K562 (cell line): ENCODE measurements at regions not wholly inside any gene's neighbourhood (a gene's known extent, or its start where the extent isn't known, plus 50 kb on each side); places are given as distances from the start of the nearest gene placed in this dataset.
"Not testable (repeated sequence)": the region's sequence is repeated elsewhere in the genome, so short reads cannot be mapped to it uniquely, and the experiment has no call there.

Source experiments
- ATAC-seq: fragments of 200-7000 bp; cut with Tn5 transposase; 3 replicates; pipeline ENCODE4 v1.9.1; 2020; ENCODE audit warnings: moderate library complexity
- BruUV-seq: library from RNA; stranded (reverse); fragments of 400-500 nt; replicated peaks from 2 replicates; lab custom pipeline; 2021; lab: Mats Ljungman, UMichigan
- CTCF ChIA-PET: fragments of 300-600 bp; formaldehyde crosslinking; extraction: SDS; loops from one replicate; lab custom pipeline; 2021; ENCODE audit warnings: low intra/inter-chr PET ratio; lab: Yijun Ruan, JAX
- POLR2A ChIA-PET: fragments of 300-600, 350-650 bp; sonication (Branson Sonifier 250); formaldehyde crosslinking; extraction: SDS; loops from one replicate; lab custom pipeline; 2021; ENCODE audit warnings: antibody characterized with exemption, inconsistent platforms; lab: Yijun Ruan, JAX
- DNase-seq, 4 experiments: peaks; one replicate each; pipeline versions ENCODE4 v3.0.0 to v3.0.0-alpha.2; 2011 to 2018; ENCODE audit warnings: low spot score in 3 of 4, mixed read lengths in 3 of 4; ENCODE audit errors: extremely low read depth in 1 of 4
- FAIRE-seq: peaks from 2 replicates; lab custom pipeline; 2011; peaks lifted over from hg19 to GRCh38; lab: Jason Lieb, UNC
- H2AFZ ChIP-seq: 2 replicates; pipeline ENCODE4 v1.6.0; 2011; ENCODE audit warnings: low read depth, low read length, control low read depth, inconsistent platforms
- H3K27ac ChIP-seq: fragments of 200-600 bp; 3 replicates; pipeline ENCODE4 v1.8.0; 2011; ENCODE audit warnings: low read depth, mild to moderate bottlenecking, control low read depth, inconsistent platforms, low read length, moderate library complexity, mixed read lengths; ENCODE audit errors: extremely low read depth
- H3K27me3 ChIP-seq, 2 experiments: fragments of 300-600 bp in 1 of 2; 2 replicates in 1 of 2; 3 replicates in 1 of 2; pipeline versions ENCODE4 v1.6.0 to v1.8.0; 2011; ENCODE audit warnings: inconsistent platforms in 2 of 2, low read length in 2 of 2, mild to moderate bottlenecking in 1 of 2, mixed read lengths in 1 of 2, moderate library complexity in 1 of 2; ENCODE audit not compliant: control insufficient read depth in 2 of 2, insufficient read depth in 2 of 2
- H3K36me3 ChIP-seq: fragments of 300-600 bp; 3 replicates; pipeline ENCODE4 v1.8.0; 2011; ENCODE audit warnings: mild to moderate bottlenecking, low read length, inconsistent platforms; ENCODE audit not compliant: control insufficient read depth, insufficient read depth
- H3K4me1 ChIP-seq, 2 experiments: fragments of 200-600 bp in 1 of 2; replicated peaks in 1 of 2; 2 replicates in 1 of 2; 3 replicates in 1 of 2; pipeline versions ENCODE4 v1.5.1 to v1.8.0; 2011; ENCODE audit warnings: inconsistent platforms in 2 of 2, low read length in 2 of 2, mild to moderate bottlenecking in 1 of 2, mixed read lengths in 1 of 2, moderate library complexity in 1 of 2; ENCODE audit not compliant: control insufficient read depth in 2 of 2, insufficient read depth in 2 of 2
- H3K4me2 ChIP-seq: 2 replicates; pipeline ENCODE4 v1.6.1; 2011; ENCODE audit warnings: low read length, control low read depth, inconsistent platforms, mixed read lengths; ENCODE audit not compliant: insufficient read depth
- H3K4me3 ChIP-seq: fragments of 200-600 bp; sonication (generic), shearing (Covaris generic); 2 replicates; pipeline ENCODE4 v1.5.1; 2016; ENCODE audit warnings: control low read depth, inconsistent platforms
- H3K79me2 ChIP-seq: fragments of 200-600 bp; 3 replicates; pipeline ENCODE4 v1.8.0; 2011; ENCODE audit warnings: low read length, inconsistent platforms; ENCODE audit not compliant: control insufficient read depth, insufficient read depth
- H3K9ac ChIP-seq, 2 experiments: 2 replicates each; pipeline versions ENCODE4 v1.6.0 to v1.6.1; 2011; ENCODE audit warnings: low read depth in 2 of 2, low read length in 2 of 2, control low read depth in 1 of 2, inconsistent platforms in 1 of 2, mild to moderate bottlenecking in 1 of 2, mixed read lengths in 1 of 2; ENCODE audit not compliant: insufficient read depth in 1 of 2
- H3K9me1 ChIP-seq: one replicate; pipeline ENCODE4 v1.6.0; 2011; ENCODE audit warnings: inconsistent platforms, mild to moderate bottlenecking, low read length, moderate library complexity; ENCODE audit not compliant: control insufficient read depth, insufficient read depth
- H3K9me3 ChIP-seq: replicated peaks from 2 replicates; pipeline ENCODE4 v1.5.1; 2011; ENCODE audit warnings: low read depth, low read length, inconsistent platforms; ENCODE audit not compliant: control insufficient read depth, insufficient read depth
- H4K20me1 ChIP-seq: replicated peaks from 2 replicates; pipeline ENCODE4 v1.6.1; 2011; ENCODE audit warnings: low read length, inconsistent platforms, mixed read lengths; ENCODE audit not compliant: control insufficient read depth, insufficient read depth
- BCOR ChIP-seq: fragments of 450-650 bp; IDR thresholded peaks from 2 replicates; pipeline ENCODE4 v1.6.1; 2016
- HNRNPK ChIP-seq: fragments of 200-400 bp; formaldehyde crosslinking; IDR thresholded peaks from one replicate; pipeline ENCODE4 v1.6.1; 2018; ENCODE audit warnings: mild to moderate bottlenecking, low read depth, low read length; ENCODE audit not compliant: poor library complexity, severe bottlenecking
- HOMEZ ChIP-seq: fragments of 250-450 bp; sonication (Bioruptor Pico); IDR thresholded peaks from 2 replicates; pipeline ENCODE4 v1.4.0; 2020; ENCODE audit warnings: mild to moderate bottlenecking, moderate library complexity
- PHF8 ChIP-seq: fragments of 200-600 bp; sonication (generic); IDR thresholded peaks from 2 replicates; pipeline ENCODE4 v1.6.1; 2012; ENCODE audit warnings: mixed run types, mild to moderate bottlenecking, inconsistent platforms, low read length, moderate library complexity, borderline replicate concordance
- SREBF1 ChIP-seq: fragments of 150-350 bp; IDR thresholded peaks from 2 replicates; pipeline ENCODE4 v1.6.1; 2014; ENCODE audit warnings: antibody characterized with exemption, low read depth, low read length, borderline replicate concordance
- TAF7 ChIP-seq: fragments of 450-650 bp; IDR thresholded peaks from 2 replicates; pipeline ENCODE4 v1.6.1; 2016; ENCODE audit warnings: missing genetic modification characterization, missing compliant biosample characterization
- ZNF436 ChIP-seq: fragments of 250-450, 450-650 bp; sonication (Bioruptor Pico); formaldehyde crosslinking; IDR thresholded peaks from 2 replicates; pipeline ENCODE4 v1.7.0; 2020; ENCODE audit warnings: mild to moderate bottlenecking
- ZNF518B ChIP-seq: fragments of 250-450 bp; sonication (Bioruptor Pico); IDR thresholded peaks from 2 replicates; pipeline ENCODE4 v1.5.0; 2021; ENCODE audit warnings: mild to moderate bottlenecking, moderate library complexity
- ZNF644 ChIP-seq: fragments of 200-800 bp; sonication (Bioruptor generic); IDR thresholded peaks from 2 replicates; pipeline ENCODE4 v1.6.1; 2016; ENCODE audit warnings: low read depth, missing genetic modification characterization, missing compliant biosample characterization
- WGBS: fragments of 100-300 bp; shearing (Covaris generic); methylation state at CpG from one replicate; pipeline ENCODE4 v1.1.6; 2016; ENCODE audit warnings: low coverage, mixed read lengths; ENCODE audit not compliant: insufficient coverage; ENCODE audit errors: missing lambda C conversion rate; 5-methylcytosine and 5-hydroxymethylcytosine counted together
- in situ Hi-C: fragments of 300-500 bp; cut with MboI; formaldehyde crosslinking; loops from 4 replicates; pipeline ENCODE4 v1.15.0; 2018; ENCODE audit warnings: inconsistent platforms, mixed read lengths
- intact Hi-C: fragments of 100-400 bp; cut with micrococcal nuclease; formaldehyde crosslinking; loops from 2 replicates; pipeline ENCODE4 v1.14.2; 2022

- no peak for FAIRE-seq
- no peak overlapping the region for H3K4me2 ChIP-seq
These were observed 1823.9 kb downstream of the PLA2G4A start for GRCh38 chr1:188652678-188653077.

GRCh38 chr1:188655966-188656365 is 1821.7 kb downstream of the BRINP3 start:
- H3K9ac ChIP-seq, FAIRE-seq, H2AFZ ChIP-seq, intact Hi-C loops, BruUV-seq, POLR2A ChIA-PET, H3K27ac ChIP-seq, H3K4me1 ChIP-seq, ATAC-seq, H3K27me3 ChIP-seq, H3K4me2 ChIP-seq, H3K4me3 ChIP-seq, H4K20me1 ChIP-seq, CTCF ChIA-PET, DNase-seq, H3K9me3 ChIP-seq, H3K9me1 ChIP-seq, H3K79me2 ChIP-seq, in situ Hi-C loops, H3K36me3 ChIP-seq: not testable (repeated sequence)
- WGBS: under 1% methylated on average over 16 of the region's 16 CpGs

More at GRCh38 chr1:188652678-188653077, 1823.9 kb downstream of the PLA2G4A start:
- ChIA-PET POLR2A (no interaction called here), CTCF (no interaction called here)
- Histone ChIP-seq H3K79me2 (no peaks in the 10 kb centered on the region), H3K9me3 (no peaks in the 10 kb centered on the region; the same call in 1 of the 2 replicates), H3K36me3 (no peaks in the 10 kb centered on the region), H3K27me3 (no peaks in the 10 kb centered on the region), H3K4me1 (no peaks in the 10 kb centered on the region), H3K4me3 (no peak overlapping the region), H3K27ac (no peak overlapping the region), H3K9me1 (no peaks in the 10 kb centered on the region), H2AFZ (no peak overlapping the region), H3K9ac (no peak overlapping the region), H4K20me1 (no peaks in the 10 kb centered on the region)
- in situ Hi-C loops: no loop called here
- no peak for ATAC-seq
- no peak for TF ChIP-seq SREBF1
- TF ChIP-seq BCOR: no peak
- TF ChIP-seq TAF7 (tag): no peak
- TF ChIP-seq ZNF518B (CRISPR knock-in tag): no peak
- no peak for TF ChIP-seq ZNF644
- no peak for TF ChIP-seq ZNF436 (CRISPR knock-in tag)
- TF ChIP-seq HNRNPK: no peak
- no peak for TF ChIP-seq HOMEZ (CRISPR knock-in tag)
- no peak for TF ChIP-seq PHF8
- no TSS peak for BruUV-seq
- WGBS: 0% methylated on average over 1 of the region's 1 CpG
- intact Hi-C loops: no loop called here
- DNase-seq: no peak
